ENCODE measurements at regions not wholly inside any gene's neighbourhood (a gene's known extent, or its start where the extent isn't known, plus 50 kb on each side); places are given as distances from the start of the nearest gene placed in this dataset.

DNA sequence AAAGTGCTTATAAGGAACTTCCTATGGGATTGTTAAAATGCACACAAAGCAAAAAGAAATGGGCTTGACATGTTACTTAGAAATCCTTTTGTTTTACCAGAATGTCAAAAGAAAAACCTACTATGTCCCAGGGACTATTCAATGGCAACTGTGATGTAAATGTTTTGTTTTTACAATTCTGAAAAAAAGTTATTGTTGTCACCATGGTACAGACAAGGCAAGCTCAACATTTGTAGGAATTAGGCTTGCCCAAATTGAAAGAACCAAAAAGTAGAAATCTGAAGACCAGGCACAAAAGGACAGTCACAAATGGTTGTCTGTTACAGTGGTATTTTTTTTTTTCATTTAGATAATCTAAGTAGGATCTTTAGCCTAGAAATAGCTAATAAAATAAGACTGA is 638.6 kb downstream of the STPG2 start:
- DNase-seq (ENCODE audit: extremely low read depth, insufficient read length): no peak
- no peaks in the 10 kb centered on the region for H3K27me3 ChIP-seq (replicated peaks; ENCODE audit: control insufficient read depth, insufficient read depth, low read length)
- TF ChIP-seq CTCF (IDR thresholded peaks at IDR 0.05; ENCODE audit: insufficient read depth, low read length, poor library complexity, severe bottlenecking): no peak
- H3K36me3 ChIP-seq (ENCODE audit: control insufficient read depth, insufficient read depth, low read length): no peaks in the 10 kb centered on the region
- no peak overlapping the region for H3K4me3 ChIP-seq (replicated peaks; ENCODE audit: low read depth, low read length)

- Histone ChIP-seq H3K27me3 (replicated peaks; ENCODE audit: control insufficient read depth, insufficient read depth, low read length) (no peaks in the 10 kb centered on the region), H3K36me3 (ENCODE audit: control insufficient read depth, insufficient read depth, low read length) (no peaks in the 10 kb centered on the region), H3K4me3 (replicated peaks; ENCODE audit: low read depth, low read length) (no peak overlapping the region)
- TF ChIP-seq CTCF (IDR thresholded peaks at IDR 0.05; ENCODE audit: insufficient read depth, low read length, poor library complexity, severe bottlenecking): no peak
- no peak for DNase-seq (ENCODE audit: extremely low read depth, insufficient read length)
Observed at GRCh38 chr4:97507587-97508245, 635.6 kb downstream of the STPG2 start.

Measured in GM06990 (cell line).